HG03159 (cell line): ENCODE measurements at regions not wholly inside any gene's neighbourhood (a gene's known extent, or its start where the extent isn't known, plus 50 kb on each side); places are given as distances from the start of the nearest gene placed in this dataset.

Experiments used
- ATAC-seq: cut with Tn5 transposase; IDR thresholded peaks from one replicate; pipeline ENCODE4 v1.9.1; 2021; ENCODE audit warnings: mild to moderate bottlenecking, moderate library complexity; ENCODE audit not compliant: unreplicated experiment

- ATAC-seq: no peak
Observed at GRCh38 chr1:181863736-181864135, 197.8 kb downstream of the ZNF648 start.

GRCh38 chr1:181863006-181863405, 198.5 kb downstream of the ZNF648 start:
- ATAC-seq: no peak

DNA sequence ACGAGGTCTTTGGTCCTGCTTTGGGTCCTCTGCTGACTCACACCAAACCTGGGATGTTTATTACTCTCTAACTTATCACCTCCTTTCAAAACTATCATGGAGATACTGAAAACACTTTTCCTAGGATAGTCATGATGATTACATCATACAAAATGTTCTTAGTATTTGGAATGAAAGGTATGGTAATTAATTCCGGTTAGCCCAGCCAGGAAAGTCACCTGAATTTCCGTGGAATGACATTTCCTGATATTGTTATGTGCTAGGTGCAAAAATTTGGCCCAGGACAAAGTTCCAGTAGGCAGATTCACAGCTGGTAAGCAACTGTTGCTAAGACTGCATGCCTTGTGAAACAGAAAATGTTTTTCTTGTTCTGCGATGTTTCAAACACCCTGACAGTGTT, 203.4 kb downstream of the ZNF648 start:
- no peak for ATAC-seq
